GM12878 (cell line): ENCODE measurements at regions not wholly inside any gene's neighbourhood (a gene's known extent, or its start where the extent isn't known, plus 50 kb on each side); places are given as distances from the start of the nearest gene placed in this dataset.

Source experiments
- ATAC-seq: fragments of 200-7000 bp; cut with Tn5 transposase; 3 replicates; pipeline ENCODE4 v1.9.1; 2020; ENCODE audit warnings: mild to moderate bottlenecking, moderate library complexity
- BruUV-seq: library from RNA; stranded (reverse); fragments of 400-500 nt; replicated peaks from 2 replicates; lab custom pipeline; 2021; lab: Mats Ljungman, UMichigan
- CTCF ChIA-PET: fragments of 300-600 bp; sonication (Branson Sonifier 250); formaldehyde crosslinking; extraction: SDS; loops from one replicate; lab custom pipeline; 2021; ENCODE audit warnings: inconsistent platforms; lab: Yijun Ruan, JAX
- POLR2A ChIA-PET: fragments of 350-600 bp; formaldehyde crosslinking; extraction: SDS; loops from one replicate; lab custom pipeline; 2021; ENCODE audit warnings: inconsistent platforms; lab: Charles Lee
- RAD21 ChIA-PET: fragments of 300-600 bp; sonication (Branson Sonifier 250); formaldehyde crosslinking; loops from one replicate; lab custom pipeline; 2023; ENCODE audit warnings: antibody characterized with exemption; ENCODE audit not compliant: unreplicated experiment; lab: Charles Lee
- SMC1A ChIA-PET: fragments of 300-600 bp; sonication (Branson Sonifier 250); formaldehyde crosslinking; loops from one replicate; lab custom pipeline; 2023; ENCODE audit not compliant: unreplicated experiment, uncharacterized antibody; lab: Charles Lee
- DNase-seq: peaks from one replicate; pipeline ENCODE4 v3.0.0-alpha.2; 2011; ENCODE audit warnings: low read depth, low spot score
- FAIRE-seq: peaks from 3 replicates; lab custom pipeline; 2011; peaks lifted over from hg19 to GRCh38; lab: Jason Lieb, UNC
- H2AFZ ChIP-seq: 2 replicates; pipeline ENCODE4 v1.6.0; 2011; ENCODE audit warnings: low read depth, low read length, control low read depth; ENCODE audit not compliant: control insufficient read depth
- H3K27ac ChIP-seq: 2 replicates; pipeline ENCODE4 v1.5.1; 2011; ENCODE audit warnings: control low read depth; ENCODE audit not compliant: control insufficient read depth, insufficient read depth
- H3K27me3 ChIP-seq, 2 experiments: replicated peaks in 1 of 2; 2 replicates each; pipeline versions ENCODE4 v1.6.0 to v1.6.1; 2011; ENCODE audit warnings: low read length in 1 of 2; ENCODE audit not compliant: control insufficient read depth in 2 of 2, insufficient read depth in 2 of 2
- H3K36me3 ChIP-seq, 2 experiments: 2 replicates each; pipeline ENCODE4 v1.5.1; 2011; ENCODE audit warnings: low read length in 1 of 2; ENCODE audit not compliant: control insufficient read depth in 2 of 2, insufficient read depth in 2 of 2
- H3K4me1 ChIP-seq: 2 replicates; pipeline ENCODE4 v1.6.1; 2011; ENCODE audit warnings: mild to moderate bottlenecking, low read length, moderate library complexity, mixed read lengths; ENCODE audit not compliant: control insufficient read depth, insufficient read depth
- H3K4me2 ChIP-seq: 2 replicates; pipeline ENCODE4 v1.6.0; 2011; ENCODE audit warnings: control low read depth; ENCODE audit not compliant: control insufficient read depth, insufficient read depth
- H3K4me3 ChIP-seq: fragments of 200-600 bp; sonication (generic); 2 replicates; pipeline ENCODE4 v1.5.1; 2016
- H3K79me2 ChIP-seq: 2 replicates; pipeline ENCODE4 v1.6.0; 2011; ENCODE audit warnings: low read length; ENCODE audit not compliant: control insufficient read depth, insufficient read depth
- H3K9ac ChIP-seq: 2 replicates; pipeline ENCODE4 v1.8.0; 2011; ENCODE audit warnings: low read length, control low read depth, mixed read lengths; ENCODE audit not compliant: control insufficient read depth, insufficient read depth
- H3K9me3 ChIP-seq: replicated peaks from 3 replicates; pipeline ENCODE4 v1.5.1; 2011; ENCODE audit warnings: mild to moderate bottlenecking, low read length; ENCODE audit not compliant: control insufficient read depth, insufficient read depth
- H4K20me1 ChIP-seq: 2 replicates; pipeline ENCODE4 v1.6.0; 2011; ENCODE audit not compliant: control insufficient read depth, insufficient read depth
- BHLHE40 ChIP-seq, 2 experiments: fragments of 450-650 bp in 1 of 2; IDR thresholded peaks; 2 replicates each; pipeline ENCODE4 v1.6.1; 2011 to 2017; ENCODE audit warnings: low read depth in 2 of 2, borderline replicate concordance in 1 of 2, improper control_type of control experiment in 1 of 2, low read length in 1 of 2, mild to moderate bottlenecking in 1 of 2
- CBX5 ChIP-seq: sonication (generic); IDR thresholded peaks from 2 replicates; pipeline ENCODE4 v1.6.1; 2016; ENCODE audit warnings: low read depth, moderate library complexity, mild to moderate bottlenecking, inconsistent platforms
- CHD1 ChIP-seq: IDR thresholded peaks from 2 replicates; pipeline ENCODE4 v1.6.1; 2012; ENCODE audit warnings: low read depth, low read length, improper control_type of control experiment
- E4F1 ChIP-seq: fragments of 450-650 bp; IDR thresholded peaks from 2 replicates; pipeline ENCODE4 v1.6.1; 2018; ENCODE audit warnings: borderline replicate concordance, mild to moderate bottlenecking; ENCODE audit not compliant: partially characterized antibody
- EP300 ChIP-seq, 2 experiments: fragments of 150-350 bp in 1 of 2; IDR thresholded peaks; 2 replicates each; pipeline ENCODE4 v1.6.1; 2011 to 2012; ENCODE audit warnings: low read depth in 2 of 2, low read length in 2 of 2, borderline replicate concordance in 1 of 2, improper control_type of control experiment in 1 of 2, inconsistent platforms in 1 of 2; ENCODE audit not compliant: control insufficient read depth in 1 of 2
- FOS ChIP-seq: IDR thresholded peaks from 3 replicates; pipeline ENCODE4 v1.6.1; 2011; ENCODE audit warnings: borderline replicate concordance; ENCODE audit not compliant: insufficient read length; ENCODE audit errors: extremely low read depth
- GATAD2B ChIP-seq: fragments of 450-650 bp; conservative IDR thresholded peaks from 2 replicates; pipeline ENCODE4 v1.6.1; 2017; ENCODE audit warnings: low read depth, mild to moderate bottlenecking, moderate library complexity
- HDAC2 ChIP-seq: fragments of 200-600 bp; sonication (generic); IDR thresholded peaks from 2 replicates; pipeline ENCODE4 v1.6.1; 2017
- IKZF2 ChIP-seq, 2 experiments: fragments of 450-650 bp; IDR thresholded peaks; 2 replicates each; pipeline ENCODE4 v1.6.1; 2017; ENCODE audit warnings: mild to moderate bottlenecking in 2 of 2, moderate library complexity in 2 of 2
- MAX ChIP-seq: IDR thresholded peaks from 2 replicates; pipeline ENCODE4 v1.6.1; 2012; ENCODE audit warnings: low read depth, low read length, improper control_type of control experiment
- MTA3 ChIP-seq: IDR thresholded peaks from 2 replicates; pipeline ENCODE4 v1.6.1; 2012; ENCODE audit warnings: low read length, inconsistent platforms, borderline replicate concordance
- MYB ChIP-seq: fragments of 150-350 bp; IDR thresholded peaks from 2 replicates; pipeline ENCODE4 v1.6.1; 2014; ENCODE audit warnings: mild to moderate bottlenecking, low read depth, low read length, borderline replicate concordance
- MYC ChIP-seq: IDR thresholded peaks from 2 replicates; pipeline ENCODE4 v1.6.1; 2011; ENCODE audit warnings: mild to moderate bottlenecking, low read length, moderate library complexity, inconsistent platforms; ENCODE audit not compliant: insufficient read depth, insufficient replicate concordance, insufficient read length, severe bottlenecking
- NRF1 ChIP-seq: conservative IDR thresholded peaks from 2 replicates; pipeline ENCODE4 v1.6.1; 2011; ENCODE audit warnings: mild to moderate bottlenecking, low read depth, low read length, improper control_type of control experiment
- PAX8 ChIP-seq: fragments of 450-650 bp; IDR thresholded peaks from 2 replicates; pipeline ENCODE4 v1.6.1; 2017; ENCODE audit warnings: mild to moderate bottlenecking, moderate library complexity
- SIX5 ChIP-seq: IDR thresholded peaks from 2 replicates; pipeline ENCODE4 v1.6.1; 2011; ENCODE audit warnings: mild to moderate bottlenecking, low read depth, low read length, moderate library complexity; ENCODE audit not compliant: severe bottlenecking
- YY1 ChIP-seq: IDR thresholded peaks from 2 replicates; pipeline ENCODE4 v1.6.1; 2011; ENCODE audit warnings: low read depth, mild to moderate bottlenecking, low read length
- ZBTB40 ChIP-seq: fragments of 450-650 bp; IDR thresholded peaks from 2 replicates; pipeline ENCODE4 v1.6.1; 2016; ENCODE audit warnings: mild to moderate bottlenecking, moderate library complexity, borderline replicate concordance
- ZNF24 ChIP-seq: fragments of 450-650 bp; IDR thresholded peaks from 2 replicates; pipeline ENCODE4 v1.6.1; 2017; ENCODE audit warnings: antibody characterized with exemption, mild to moderate bottlenecking
- ZNF384 ChIP-seq: IDR thresholded peaks from 2 replicates; pipeline ENCODE4 v1.6.1; 2012; ENCODE audit warnings: low read depth, mild to moderate bottlenecking, low read length, improper control_type of control experiment, borderline replicate concordance
- WGBS: methylation state at CpG from one replicate; pipeline ENCODE4 v1.1.6; 2016; ENCODE audit warnings: low lambda C conversion rate; ENCODE audit not compliant: insufficient replicate concordance, insufficient coverage; ENCODE audit errors: missing lambda C conversion rate; 5-methylcytosine and 5-hydroxymethylcytosine counted together
- in situ Hi-C: fragments of 300-500 bp; cut with MboI; formaldehyde crosslinking; loops from 9 replicates; pipeline ENCODE4 v1.14.3; 2018; ENCODE audit warnings: mixed read lengths
- intact Hi-C: fragments of 100-400 bp; cut with micrococcal nuclease; formaldehyde crosslinking; loops from one replicate; pipeline ENCODE4 v1.14.2; 2022; ENCODE audit not compliant: unreplicated experiment

- no peaks in the 10 kb centered on the region for H3K9me3 ChIP-seq
- WGBS: 0% methylated on average over 1 of the region's 1 CpG
- intact Hi-C loops (no loop called here), in situ Hi-C loops (no loop called here)
- H3K9ac ChIP-seq: no peak overlapping the region
- ChIA-PET POLR2A (no interaction called here), CTCF (interaction anchor here (1.0 kb wide), 1 partner anchor 16 kb away, joined by 3 read pairs; no protein-coding TSS in a partner anchor), RAD21 (no interaction called here), SMC1A (no interaction called here)
- no peak overlapping the region for H2AFZ ChIP-seq
- no peaks in the 10 kb centered on the region for H4K20me1 ChIP-seq
- H3K4me3 ChIP-seq: no peak overlapping the region
- no peaks in the 10 kb centered on the region for H3K36me3 ChIP-seq
- DNase-seq (no peak), ATAC-seq (no peak), FAIRE-seq (no peak)
- no peaks in the 10 kb centered on the region for H3K27me3 ChIP-seq
- no peaks in the 10 kb centered on the region for H3K79me2 ChIP-seq
- H3K27ac ChIP-seq: no peak overlapping the region
- H3K4me2 ChIP-seq: no peak overlapping the region
- no TSS peak for BruUV-seq
- no peaks in the 10 kb centered on the region for H3K4me1 ChIP-seq
- TF ChIP-seq HDAC2: no peak
- no peak for TF ChIP-seq SIX5
- TF ChIP-seq EP300 (IDR thresholded peaks at IDR 0.05; ENCODE audit: borderline replicate concordance in 1 of 2, control insufficient read depth in 1 of 2, low read depth in 2 of 2, low read length in 2 of 2): no peak
- TF ChIP-seq ZNF384: no peak
- TF ChIP-seq MYB: no peak
- no peak for TF ChIP-seq MTA3
- no peak for TF ChIP-seq MAX
- no peak for TF ChIP-seq NRF1
- TF ChIP-seq YY1: no peak
- TF ChIP-seq ZNF24: no peak
- no peak for TF ChIP-seq GATAD2B
- TF ChIP-seq BHLHE40 (IDR thresholded peaks at IDR 0.05; ENCODE audit: borderline replicate concordance in 1 of 2, low read depth in 2 of 2, low read length in 1 of 2): no peak
- no peak for TF ChIP-seq PAX8
- TF ChIP-seq MYC: no peak
- TF ChIP-seq ZBTB40: no peak
- no peak for TF ChIP-seq FOS
- TF ChIP-seq CBX5: no peak
- TF ChIP-seq IKZF2 (IDR thresholded peaks at IDR 0.05): no peak
- TF ChIP-seq E4F1: no peak
- no peak for TF ChIP-seq CHD1
Measured at GRCh38 chr3:176798680-176799079, 398.6 kb downstream of the TBL1XR1 start.
